A673 (cell line): ENCODE measurements at regions not wholly inside any gene's neighbourhood (a gene's known extent, or its start where the extent isn't known, plus 50 kb on each side); places are given as distances from the start of the nearest gene placed in this dataset.

Experiments used
- BruUV-seq: library from RNA; stranded (reverse); fragments of 400-500 nt; replicated peaks from 2 replicates; lab custom pipeline; 2021; lab: Mats Ljungman, UMichigan
- CTCF ChIA-PET: fragments of 300-600 bp; sonication (Branson Sonifier 250); formaldehyde crosslinking; loops from one replicate; lab custom pipeline; 2022; ENCODE audit warnings: antibody characterized with exemption; lab: Charles Lee
- POLR2A ChIA-PET: fragments of 300-600 bp; sonication (Branson Sonifier 250); formaldehyde crosslinking; loops from one replicate; lab custom pipeline; 2022; ENCODE audit warnings: antibody characterized with exemption; ENCODE audit not compliant: low non-redundant PET; lab: Charles Lee
- DNase-seq: peaks from one replicate; pipeline ENCODE4 v3.0.0-alpha.2; 2015; ENCODE audit warnings: low spot score
- H3K27ac ChIP-seq: fragments of 200-600 bp; sonication (generic); 2 replicates; pipeline ENCODE4 v1.5.1; 2016; ENCODE audit warnings: mixed run types, low read depth, mild to moderate bottlenecking, mixed read lengths, antibody characterized with exemption, low read length; ENCODE audit not compliant: poor library complexity, severe bottlenecking
- H3K27me3 ChIP-seq: fragments of 200-600 bp; sonication (generic); replicated peaks from 2 replicates; pipeline ENCODE4 v1.6.1; 2017; ENCODE audit warnings: mixed run types, low read depth, mild to moderate bottlenecking, mixed read lengths, antibody characterized with exemption, low read length; ENCODE audit not compliant: insufficient read depth, poor library complexity
- H3K36me3 ChIP-seq: fragments of 200-600 bp; sonication (generic); 2 replicates; pipeline ENCODE4 v1.6.1; 2016; ENCODE audit warnings: mixed run types, mild to moderate bottlenecking, mixed read lengths, antibody characterized with exemption, low read length; ENCODE audit not compliant: insufficient read depth, poor library complexity, severe bottlenecking
- H3K4me1 ChIP-seq: fragments of 200-600 bp; sonication (generic); 2 replicates; pipeline ENCODE4 v1.6.1; 2017; ENCODE audit warnings: mixed run types, mild to moderate bottlenecking, mixed read lengths, antibody characterized with exemption, low read length; ENCODE audit not compliant: insufficient read depth, poor library complexity, severe bottlenecking
- H3K4me3 ChIP-seq: fragments of 200-600 bp; sonication (generic); 2 replicates; pipeline ENCODE4 v1.5.1; 2016; ENCODE audit warnings: low read depth, mixed run types, mild to moderate bottlenecking, mixed read lengths, low read length; ENCODE audit not compliant: poor library complexity, severe bottlenecking
- H3K9me3 ChIP-seq: fragments of 200-600 bp; sonication (generic); 2 replicates; pipeline ENCODE4 v1.6.1; 2016; ENCODE audit warnings: mixed run types, low read depth, mild to moderate bottlenecking, mixed read lengths, antibody characterized with exemption, low read length; ENCODE audit not compliant: poor library complexity, severe bottlenecking
- CTCF ChIP-seq: fragments of 300-800, 200-600 bp; sonication (generic); conservative IDR thresholded peaks from 2 replicates; pipeline ENCODE4 v1.5.1; 2017; ENCODE audit warnings: low read depth, mild to moderate bottlenecking, antibody characterized with exemption, low read length, moderate library complexity, mixed read lengths
- EZH2 ChIP-seq: fragments of 200-600 bp; sonication (generic); IDR thresholded peaks from 2 replicates; pipeline ENCODE4 v1.6.1; 2017; ENCODE audit warnings: borderline replicate concordance, low read depth, mild to moderate bottlenecking, mixed read lengths, antibody characterized with exemption, low read length; ENCODE audit not compliant: poor library complexity, severe bottlenecking
- intact Hi-C: fragments of 100-400 bp; cut with micrococcal nuclease; formaldehyde crosslinking; loops from one replicate; pipeline ENCODE4 v1.10.0; 2022; ENCODE audit not compliant: unreplicated experiment

- no TSS peak for BruUV-seq
- TF ChIP-seq EZH2 = no peak
- no peak for TF ChIP-seq CTCF
- no peaks in the 10 kb centered on the region for H3K4me1 ChIP-seq
- DNase-seq = no peak
- ChIA-PET CTCF (no interaction called here), POLR2A (no interaction called here)
- peaks cover 50% of the 10 kb centered on the region for H3K9me3 ChIP-seq
- no peak overlapping the region for H3K27ac ChIP-seq
- no peaks in the 10 kb centered on the region for H3K27me3 ChIP-seq
- no peaks in the 10 kb centered on the region for H3K36me3 ChIP-seq
- intact Hi-C loops = no loop called here
- H3K4me3 ChIP-seq = no peak overlapping the region
These were observed 428.2 kb upstream of the CTNND2 start for GRCh38 chr5:12332480-12332879.

GRCh38 chr5:12330993-12331588 lies 426.8 kb upstream of the CTNND2 start:
- no peak for TF ChIP-seq EZH2
- TF ChIP-seq CTCF = no peak
- DNase-seq = no peak
- no TSS peak for BruUV-seq
- Histone ChIP-seq H3K36me3 (no peaks in the 10 kb centered on the region), H3K27me3 (no peaks in the 10 kb centered on the region), H3K27ac (no peak overlapping the region), H3K4me1 (no peaks in the 10 kb centered on the region), H3K9me3 (peaks cover 41% of the 10 kb centered on the region), H3K4me3 (no peak overlapping the region)
- POLR2A ChIA-PET = no interaction called here
- intact Hi-C loops = no loop called here
- CTCF ChIA-PET = no interaction called here

- CTCF ChIA-PET = no interaction called here
- no peak overlapping the region for H3K27ac ChIP-seq
- no peak for DNase-seq
These were observed 426.1 kb upstream of the CTNND2 start for GRCh38 chr5:12330381-12330780.

More at GRCh38 chr5:12330381-12330780, 426.1 kb upstream of the CTNND2 start:
- no TSS peak for BruUV-seq
- intact Hi-C loops = no loop called here
- Histone ChIP-seq H3K4me3 (no peak overlapping the region), H3K36me3 (no peaks in the 10 kb centered on the region), H3K27me3 (no peaks in the 10 kb centered on the region), H3K9me3 (peaks cover 37% of the 10 kb centered on the region), H3K4me1 (no peaks in the 10 kb centered on the region)
- TF ChIP-seq EZH2 (no peak), CTCF (no peak)
- POLR2A ChIA-PET = no interaction called here
